Large intestine (tissue), 3 donors: ENCODE measurements at regions not wholly inside any gene's neighbourhood (a gene's known extent, or its start where the extent isn't known, plus 50 kb on each side); places are given as distances from the start of the nearest gene placed in this dataset.

Experiments
- DNase-seq, 2 donors: peaks; one replicate each; pipeline versions ENCODE4 v3.0.0 to v3.0.0-alpha.2; 2013
- H3K27ac ChIP-seq: one replicate; pipeline ENCODE4 v1.5.1; 2013; ENCODE audit warnings: low read length
- H3K27me3 ChIP-seq: 2 replicates; pipeline ENCODE4 v1.6.1; 2013; ENCODE audit warnings: low read length; ENCODE audit not compliant: control insufficient read depth, insufficient read depth
- H3K36me3 ChIP-seq: 2 replicates; pipeline ENCODE4 v1.6.1; 2013; ENCODE audit warnings: low read length; ENCODE audit not compliant: control insufficient read depth, insufficient read depth
- H3K4me1 ChIP-seq: one replicate; pipeline ENCODE4 v1.6.1; 2013; ENCODE audit warnings: low read length; ENCODE audit not compliant: control insufficient read depth, insufficient read depth
- H3K4me3 ChIP-seq: one replicate; pipeline ENCODE4 v1.5.1; 2013; ENCODE audit warnings: low read length
- H3K9me3 ChIP-seq: one replicate; pipeline ENCODE4 v1.6.1; 2013; ENCODE audit warnings: mild to moderate bottlenecking, low read depth, low read length, moderate library complexity; ENCODE audit not compliant: control insufficient read depth
- WGBS: methylation state at CpG from one replicate; pipeline ENCODE4 v1.1.5; 2013; ENCODE audit warnings: low lambda C conversion rate; ENCODE audit not compliant: insufficient coverage; 5-methylcytosine and 5-hydroxymethylcytosine counted together

DNA sequence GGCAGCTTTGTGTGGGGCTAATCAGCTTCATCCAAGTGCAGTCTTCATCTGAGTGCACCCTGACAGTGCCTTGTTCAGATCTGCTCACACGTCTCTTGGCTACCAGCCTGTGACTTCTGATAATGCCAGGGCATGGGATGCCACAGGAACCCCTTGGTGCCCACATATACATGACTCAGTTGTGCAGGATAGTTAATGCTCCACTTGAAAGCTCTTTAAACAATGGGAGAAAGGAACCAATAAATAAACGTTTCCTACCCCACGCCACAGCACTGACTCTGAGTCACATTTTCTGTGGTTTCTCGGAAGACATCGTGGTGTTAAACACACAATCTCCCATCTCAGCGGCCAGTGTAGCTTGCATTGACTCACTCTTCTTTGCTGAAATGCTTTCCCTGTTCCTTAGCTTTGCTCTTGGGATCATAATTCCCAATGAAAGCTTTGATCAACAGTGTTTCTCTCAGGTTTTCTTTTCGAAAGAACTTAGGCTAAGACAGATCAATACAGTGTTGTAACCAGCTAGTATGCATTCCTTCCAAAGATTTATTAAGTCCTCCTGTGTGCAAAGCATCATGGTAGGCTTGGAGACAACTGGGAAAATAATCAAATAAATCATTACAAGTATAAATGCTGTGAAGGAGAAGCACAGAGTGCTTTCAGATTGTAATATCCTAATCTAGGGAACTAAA, 142.0 kb downstream of the COPS8 start:
- DNase-seq: no peak
- no peaks in the 10 kb centered on the region for H3K36me3 ChIP-seq
- H3K27ac ChIP-seq: no peak overlapping the region
- 83% methylated on average over 2 of the region's 7 CpGs for WGBS
- H3K9me3 ChIP-seq: no peaks in the 10 kb centered on the region
- peaks cover 4% of the 10 kb centered on the region for H3K27me3 ChIP-seq
- H3K4me1 ChIP-seq: no peaks in the 10 kb centered on the region
- no peak overlapping the region for H3K4me3 ChIP-seq

DNA sequence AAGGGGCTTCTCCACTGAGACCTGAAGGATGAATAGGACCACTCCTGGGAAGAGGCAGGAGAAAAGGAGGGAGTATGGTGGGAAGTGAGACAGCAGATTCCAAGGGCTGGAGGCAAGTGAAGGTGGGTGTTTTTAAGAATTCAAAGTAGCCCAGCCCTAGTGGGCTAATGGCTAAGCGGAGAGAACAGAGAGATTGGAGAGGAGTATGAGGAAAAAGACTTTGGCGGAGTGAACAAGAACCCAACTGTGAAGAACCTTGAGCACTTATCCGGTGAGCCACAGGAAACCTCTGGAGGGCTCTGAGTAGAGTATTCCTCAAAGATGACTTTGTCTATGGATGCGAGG, 142.6 kb downstream of the COPS8 start:
- H3K36me3 ChIP-seq: no peaks in the 10 kb centered on the region
- DNase-seq: no peak
- WGBS: 100% methylated on average over 2 of the region's 4 CpGs
- no peak overlapping the region for H3K27ac ChIP-seq
- no peaks in the 10 kb centered on the region for H3K4me1 ChIP-seq
- peaks cover 4% of the 10 kb centered on the region for H3K27me3 ChIP-seq
- H3K4me3 ChIP-seq: no peak overlapping the region
- H3K9me3 ChIP-seq: no peaks in the 10 kb centered on the region

DNA sequence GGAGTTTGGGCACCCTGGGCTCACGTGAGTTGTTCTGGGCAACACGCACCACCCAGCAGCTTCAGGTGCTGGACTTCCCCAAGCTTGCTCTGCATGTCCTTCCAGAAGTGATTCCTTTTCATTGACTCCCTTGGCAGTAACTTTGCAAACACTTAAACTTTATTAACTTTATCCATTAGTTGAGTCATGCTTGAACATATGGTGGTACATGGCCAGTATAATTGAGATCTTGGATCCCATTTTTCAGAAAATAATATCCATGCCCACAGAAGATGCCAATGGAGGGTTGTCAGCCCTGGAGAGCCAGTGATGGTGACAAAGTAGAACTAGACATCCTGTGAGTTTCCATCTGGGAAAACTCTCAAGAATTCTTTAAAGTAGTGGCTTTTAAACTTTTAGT, 144.2 kb downstream of the COPS8 start:
- Histone ChIP-seq H3K4me1 (no peaks in the 10 kb centered on the region), H3K27ac (no peak overlapping the region), H3K27me3 (peaks cover 4% of the 10 kb centered on the region), H3K36me3 (no peaks in the 10 kb centered on the region), H3K9me3 (no peaks in the 10 kb centered on the region), H3K4me3 (no peak overlapping the region)
- DNase-seq: no peak
- no CpG with 5 or more reads among the region's 2 CpGs for WGBS

DNA sequence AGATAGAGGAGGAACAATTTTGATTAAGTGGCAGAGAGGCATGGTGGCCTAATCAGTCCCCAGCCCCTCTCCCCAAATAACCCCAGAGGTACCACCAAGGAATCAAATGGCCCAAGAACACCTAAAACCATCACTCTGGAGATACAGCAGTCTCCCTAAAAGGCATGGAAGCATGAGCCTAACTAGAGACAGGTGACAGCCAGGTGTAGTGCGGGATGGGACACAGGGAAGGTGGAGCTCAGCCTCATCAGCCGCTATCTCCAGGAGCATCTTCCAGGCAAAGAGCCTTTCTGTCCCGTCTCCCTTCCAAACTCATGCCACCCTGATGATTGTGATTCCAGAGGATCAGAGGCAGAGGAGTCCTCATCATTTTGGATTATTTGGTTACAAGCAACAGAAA, 144.7 kb downstream of the COPS8 start:
- H3K9me3 ChIP-seq: no peaks in the 10 kb centered on the region
- no peak for DNase-seq
- no peaks in the 10 kb centered on the region for H3K36me3 ChIP-seq
- H3K4me1 ChIP-seq: no peaks in the 10 kb centered on the region
- WGBS: no CpG with 5 or more reads among the region's 3 CpGs
- H3K4me3 ChIP-seq: no peak overlapping the region
- no peak overlapping the region for H3K27ac ChIP-seq
- H3K27me3 ChIP-seq: peaks cover 4% of the 10 kb centered on the region

DNA sequence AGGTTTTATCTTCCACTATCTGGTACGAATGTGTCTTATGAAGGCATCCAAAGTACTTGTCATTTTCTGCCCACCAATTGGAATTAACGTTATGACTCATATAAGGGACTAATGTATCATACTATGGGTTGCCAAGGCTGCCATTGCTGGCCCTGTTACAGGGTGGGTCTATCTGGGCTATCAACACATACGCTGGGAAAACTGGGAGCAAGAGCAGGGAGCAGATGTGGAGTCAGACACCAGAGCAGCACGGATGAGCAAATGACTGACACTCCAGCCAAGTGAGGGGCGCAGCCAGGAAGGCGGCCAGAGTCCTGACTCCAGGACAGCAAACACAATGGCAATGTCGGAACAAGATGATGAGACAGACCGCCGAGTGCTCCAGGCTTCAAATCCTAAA, 145.9 kb downstream of the COPS8 start:
- no CpG with 5 or more reads among the region's 9 CpGs for WGBS
- Histone ChIP-seq H3K36me3 (no peaks in the 10 kb centered on the region), H3K4me1 (no peaks in the 10 kb centered on the region), H3K4me3 (no peak overlapping the region), H3K9me3 (no peaks in the 10 kb centered on the region), H3K27ac (no peak overlapping the region), H3K27me3 (peaks cover 4% of the 10 kb centered on the region)
- DNase-seq: no peak

DNA sequence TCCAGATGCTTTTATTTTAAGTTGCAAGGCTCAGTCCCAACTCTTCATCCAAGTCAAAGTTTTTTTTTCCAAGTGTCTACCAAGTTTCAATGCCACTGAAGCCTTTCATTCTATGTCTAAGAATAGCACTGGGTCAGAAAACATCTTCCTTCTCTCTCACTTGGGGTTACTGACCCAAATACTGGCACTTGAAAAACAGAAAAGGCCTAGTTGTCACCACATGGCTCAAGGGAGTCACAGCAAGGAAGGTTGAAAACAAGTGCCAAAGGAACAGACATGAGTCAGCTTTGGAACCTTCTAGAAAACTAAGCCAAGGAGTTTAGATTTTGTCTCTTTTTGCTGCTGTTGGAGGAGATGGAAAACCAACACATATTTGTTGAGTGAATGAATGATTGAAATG, 146.5 kb downstream of the COPS8 start:
- no peak for DNase-seq
- H3K27ac ChIP-seq: no peak overlapping the region
- H3K36me3 ChIP-seq: no peaks in the 10 kb centered on the region
- no peaks in the 10 kb centered on the region for H3K9me3 ChIP-seq
- H3K27me3 ChIP-seq: peaks cover 2% of the 10 kb centered on the region
- H3K4me3 ChIP-seq: no peak overlapping the region
- no peaks in the 10 kb centered on the region for H3K4me1 ChIP-seq

DNA sequence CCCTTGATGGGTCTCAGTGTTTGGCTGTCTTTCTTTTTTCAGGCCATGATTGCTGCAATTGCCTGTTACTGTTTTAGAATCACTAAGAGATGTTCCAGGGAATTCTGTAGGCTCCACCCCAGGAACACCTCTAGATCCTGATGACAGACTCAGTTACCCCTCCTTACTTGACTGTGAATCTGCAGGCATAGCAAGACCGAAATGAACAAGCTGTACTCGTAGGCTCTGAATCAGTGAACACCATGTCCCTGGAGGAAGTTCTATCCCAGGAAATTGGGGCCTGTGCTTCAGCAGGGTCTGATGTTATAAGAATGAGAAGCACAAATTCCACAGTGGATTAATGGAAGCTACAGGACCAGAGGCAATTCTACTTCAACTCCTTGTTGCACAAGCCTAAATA, 148.6 kb downstream of the COPS8 start:
- H3K27ac ChIP-seq: no peak overlapping the region
- no peak for DNase-seq
- WGBS: no CpG with 5 or more reads among the region's 2 CpGs

DNA sequence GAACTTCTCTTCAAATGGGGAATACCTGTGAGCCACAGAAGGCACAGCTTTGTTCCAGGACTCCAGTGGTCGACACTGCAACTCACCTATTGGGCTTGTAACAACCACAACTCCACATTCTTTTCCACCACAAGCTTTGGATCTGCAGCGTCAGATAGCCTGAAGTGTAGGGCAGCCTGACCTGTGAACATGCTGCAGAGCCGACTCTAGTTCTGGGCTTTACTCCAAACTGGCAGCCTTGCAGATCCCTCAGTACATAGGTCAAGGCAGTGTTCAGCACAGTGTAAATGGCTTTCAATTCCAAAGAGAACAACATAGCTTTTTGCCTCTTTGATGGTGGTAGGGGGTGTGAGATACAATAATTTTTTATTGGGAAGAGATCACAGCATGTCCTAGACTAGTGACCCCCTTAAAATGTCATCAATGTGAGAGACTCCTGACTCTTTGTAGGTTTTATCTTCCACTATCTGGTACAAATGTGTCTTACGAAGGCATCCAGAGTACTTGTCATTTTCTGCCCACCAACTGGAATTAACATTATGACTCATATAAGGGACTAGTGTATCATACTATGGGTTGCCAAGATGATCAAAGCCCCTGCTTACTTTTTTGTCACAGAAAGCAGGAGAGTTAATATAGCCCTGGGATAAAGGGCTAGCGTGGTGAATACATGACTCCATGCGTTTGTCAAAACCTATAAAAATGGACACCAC, 149.8 kb downstream of the COPS8 start:
- WGBS: 100% methylated on average over 2 of the region's 6 CpGs
- H3K27ac ChIP-seq: no peak overlapping the region
- no peak for DNase-seq

More for the DNA sequence above, 148.6 kb downstream of the COPS8 start:
- H3K9me3 ChIP-seq: no peaks in the 10 kb centered on the region
- peaks cover 2% of the 10 kb centered on the region for H3K27me3 ChIP-seq
- H3K4me1 ChIP-seq: no peaks in the 10 kb centered on the region
- no peaks in the 10 kb centered on the region for H3K36me3 ChIP-seq
- no peak overlapping the region for H3K4me3 ChIP-seq

DNA sequence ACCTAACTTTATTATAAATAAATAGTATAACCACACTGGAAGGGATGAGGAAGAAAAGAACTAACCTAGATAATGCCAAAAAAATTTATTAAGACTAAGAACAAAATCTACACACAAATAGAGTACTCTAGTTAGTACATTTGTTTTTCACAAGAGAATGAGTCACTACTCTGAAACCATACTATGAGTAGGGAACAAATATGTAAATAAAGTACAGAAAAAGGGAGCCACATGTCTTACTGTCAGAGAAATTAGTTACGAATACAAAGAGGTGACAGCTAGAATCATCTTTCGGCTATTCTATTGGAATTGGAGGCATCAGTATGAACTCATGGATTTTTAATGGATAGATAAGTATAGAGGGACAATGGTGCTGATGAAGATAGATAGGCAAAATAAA, 150.5 kb downstream of the COPS8 start:
- WGBS: 100% methylated on average over 2 of the region's 2 CpGs
- no peaks in the 10 kb centered on the region for H3K4me1 ChIP-seq
- H3K4me3 ChIP-seq: no peak overlapping the region
- no peak overlapping the region for H3K27ac ChIP-seq
- no peaks in the 10 kb centered on the region for H3K9me3 ChIP-seq
- DNase-seq: no peak
- no peaks in the 10 kb centered on the region for H3K36me3 ChIP-seq
- H3K27me3 ChIP-seq: no peaks in the 10 kb centered on the region

More for the DNA sequence above, 149.8 kb downstream of the COPS8 start:
- Histone ChIP-seq H3K27me3 (no peaks in the 10 kb centered on the region), H3K4me1 (no peaks in the 10 kb centered on the region), H3K9me3 (no peaks in the 10 kb centered on the region), H3K4me3 (no peak overlapping the region), H3K36me3 (no peaks in the 10 kb centered on the region)

DNA sequence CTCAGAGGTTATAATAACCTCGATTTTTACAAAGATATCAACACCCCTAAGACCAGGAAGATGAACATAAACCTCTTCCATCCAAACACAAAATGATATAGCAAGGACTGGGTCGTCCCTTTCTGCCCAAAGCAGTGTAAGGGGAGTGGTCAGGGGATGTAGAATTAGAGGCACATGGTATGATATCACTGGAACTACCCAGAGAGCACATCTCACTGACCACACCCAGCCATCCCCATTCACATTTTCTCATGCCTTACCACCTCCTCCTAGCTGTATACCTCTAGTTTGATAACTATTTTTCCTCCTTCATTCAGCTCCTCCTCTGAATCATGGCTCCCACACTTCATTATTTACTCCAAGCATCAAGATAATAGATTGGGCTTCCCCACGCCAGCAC, 152.6 kb downstream of the COPS8 start:
- 67% methylated on average over 1 of the region's 3 CpGs for WGBS
- H3K9me3 ChIP-seq: no peaks in the 10 kb centered on the region
- H3K27me3 ChIP-seq: no peaks in the 10 kb centered on the region
- no peaks in the 10 kb centered on the region for H3K4me1 ChIP-seq
- no peak overlapping the region for H3K4me3 ChIP-seq
- no peak overlapping the region for H3K27ac ChIP-seq
- DNase-seq: no peak
- no peaks in the 10 kb centered on the region for H3K36me3 ChIP-seq

DNA sequence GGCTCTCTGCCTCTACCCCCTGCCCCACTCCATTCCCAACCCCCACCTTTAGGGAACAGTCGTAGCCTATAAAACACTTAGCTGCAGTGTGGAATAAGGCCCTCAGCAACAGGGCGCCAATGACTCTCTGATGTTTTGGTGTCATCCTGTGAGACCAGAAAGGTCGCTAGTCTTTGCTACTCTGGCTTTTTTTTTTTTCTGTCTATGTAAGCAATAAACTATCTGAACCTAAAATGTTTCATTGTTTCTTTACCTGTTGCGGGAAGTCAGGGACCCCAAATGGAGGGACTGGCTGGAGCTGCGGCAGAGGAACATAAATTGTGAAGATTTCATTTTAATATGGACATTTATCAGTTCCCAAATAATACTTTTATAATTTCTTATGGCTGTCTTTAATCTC, 154.6 kb downstream of the COPS8 start:
- no peak overlapping the region for H3K4me3 ChIP-seq
- H3K4me1 ChIP-seq: no peaks in the 10 kb centered on the region
- H3K36me3 ChIP-seq: no peaks in the 10 kb centered on the region
- H3K27ac ChIP-seq: no peak overlapping the region
- no peaks in the 10 kb centered on the region for H3K9me3 ChIP-seq
- WGBS: 100% methylated on average over 1 of the region's 5 CpGs
- no peaks in the 10 kb centered on the region for H3K27me3 ChIP-seq
- DNase-seq: no peak
